HG03442 (cell line): ENCODE measurements at regions not wholly inside any gene's neighbourhood (a gene's known extent, or its start where the extent isn't known, plus 50 kb on each side); places are given as distances from the start of the nearest gene placed in this dataset.

Experiments used
- ATAC-seq: cut with Tn5 transposase; IDR thresholded peaks from one replicate; pipeline ENCODE4 v1.9.1; 2021; ENCODE audit warnings: mild to moderate bottlenecking, moderate library complexity; ENCODE audit not compliant: unreplicated experiment

- no peak for ATAC-seq
Measured at GRCh38 chr4:189062047-189062820, 878.4 kb upstream of the FRG1 start.

DNA sequence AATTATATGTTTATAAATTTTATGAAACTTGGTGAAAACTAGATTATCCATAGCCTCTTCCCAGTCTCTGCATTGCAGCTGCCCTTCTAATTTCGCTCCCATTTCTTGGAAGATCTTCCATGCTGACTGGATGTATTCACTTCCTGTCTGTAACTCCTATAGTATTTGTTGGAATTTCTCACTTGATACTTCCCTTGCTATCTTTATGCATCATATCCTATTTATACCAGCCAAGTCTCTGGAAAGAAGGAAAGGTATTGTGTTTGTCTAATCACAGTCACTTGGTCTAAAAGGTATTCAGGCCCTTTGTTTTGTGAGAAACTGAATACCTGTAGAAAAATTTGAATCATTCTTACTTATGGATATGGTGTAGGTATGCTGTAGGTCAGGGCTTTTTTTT lies 870.9 kb upstream of the FRG1 start:
- ATAC-seq = no peak

GRCh38 chr4:189071241-189071640 lies 869.4 kb upstream of the FRG1 start:
- ATAC-seq = no peak

GRCh38 chr4:189073739-189074138 lies 866.9 kb upstream of the FRG1 start:
- ATAC-seq = no peak

DNA sequence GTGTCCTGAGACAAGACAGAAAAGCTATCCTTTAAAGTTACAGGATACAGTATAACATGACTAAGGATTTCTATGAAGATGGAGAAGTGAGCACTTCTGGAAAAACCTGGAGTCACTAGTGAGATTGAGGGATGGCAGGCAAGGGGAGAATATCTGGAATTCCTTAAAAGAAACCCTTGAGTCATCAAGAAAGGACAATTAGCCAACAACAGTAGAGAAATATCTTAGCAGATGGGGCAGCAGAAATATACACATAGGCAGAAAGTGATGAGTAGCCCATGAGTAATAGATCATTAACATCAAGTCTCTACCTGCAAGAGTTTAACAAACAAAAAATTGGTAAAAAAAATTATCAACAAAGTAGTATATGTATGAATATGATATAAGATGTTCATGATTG lies 858.8 kb upstream of the FRG1 start:
- ATAC-seq = no peak

DNA sequence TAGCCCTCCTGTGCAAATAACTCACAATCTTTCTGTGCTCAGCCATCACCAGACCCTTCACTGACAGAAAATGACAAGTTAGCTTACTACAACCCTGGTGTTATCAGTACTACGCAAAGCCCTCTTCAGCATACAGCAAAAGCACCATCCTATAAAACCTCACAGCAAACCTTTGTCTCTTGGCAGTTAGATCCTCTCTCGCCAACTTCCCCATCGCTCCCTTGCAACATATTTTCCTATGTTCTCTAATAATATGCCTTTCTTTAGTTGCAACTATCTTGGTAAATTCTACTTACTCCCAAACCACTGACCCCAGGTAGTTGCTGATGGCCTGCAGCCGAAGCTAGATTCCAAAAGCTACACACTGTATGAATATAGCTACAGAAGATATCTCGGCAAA lies 856.9 kb upstream of the FRG1 start:
- no peak for ATAC-seq

DNA sequence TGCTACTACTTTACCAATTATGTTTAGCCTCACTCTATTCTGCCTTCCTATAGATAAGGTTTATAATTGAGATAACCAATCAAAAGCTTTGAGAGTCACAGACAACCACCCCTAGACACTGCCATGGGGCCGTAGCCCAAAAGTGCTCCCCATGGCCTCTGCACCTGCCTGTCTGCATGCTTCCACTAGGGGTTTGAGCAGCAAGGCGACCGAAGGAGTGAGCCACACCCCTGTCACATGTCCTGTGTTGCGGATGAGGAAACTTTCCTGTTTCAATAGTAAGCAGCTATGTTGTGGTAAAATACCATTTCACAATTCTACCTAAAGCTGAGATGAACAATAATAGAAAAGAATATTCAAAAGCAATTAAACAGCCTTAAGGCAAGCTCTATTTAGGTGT lies 856.0 kb upstream of the FRG1 start:
- ATAC-seq = no peak

GRCh38 chr4:189087971-189088370 lies 852.7 kb upstream of the FRG1 start:
- no peak for ATAC-seq

DNA sequence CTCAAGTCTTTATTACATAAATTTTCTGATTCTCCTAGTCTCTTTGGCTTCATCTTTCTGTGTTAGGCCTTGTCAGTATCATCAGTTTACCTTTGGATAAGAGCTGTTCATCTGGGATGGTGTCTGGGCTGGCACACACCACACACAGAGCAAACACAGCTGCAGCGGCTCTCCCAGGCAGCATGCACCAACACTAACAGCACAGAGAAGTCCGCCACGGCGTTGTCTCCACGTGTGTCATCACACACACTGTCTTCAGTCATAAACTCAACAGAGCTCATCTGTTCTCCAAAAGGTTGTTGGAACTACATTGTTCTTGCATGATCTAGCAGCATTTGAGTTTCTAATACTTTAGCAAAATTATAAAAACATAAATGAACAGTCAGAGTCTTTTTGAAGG lies 851.9 kb upstream of the FRG1 start:
- no peak for ATAC-seq

GRCh38 chr4:189090174-189090814 lies 850.4 kb upstream of the FRG1 start:
- ATAC-seq = no peak

DNA sequence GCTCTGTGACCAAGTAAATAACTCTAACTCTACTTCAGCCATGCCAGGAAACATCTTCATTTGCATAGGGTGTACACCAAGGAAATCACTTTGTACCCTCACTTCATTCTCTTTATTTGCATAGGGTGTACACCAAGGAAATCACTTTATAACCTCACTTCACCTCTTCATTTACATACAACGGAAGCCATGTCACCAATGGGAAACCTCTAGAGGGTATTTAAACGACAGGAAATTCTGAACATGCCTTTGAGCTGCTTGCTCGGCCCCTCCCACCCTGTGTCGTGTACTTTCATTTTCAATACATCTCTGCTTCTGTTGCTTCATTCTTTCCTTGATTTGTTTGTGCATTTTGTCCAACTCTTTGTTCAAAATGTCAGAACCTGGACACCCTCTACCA lies 848.1 kb upstream of the FRG1 start:
- ATAC-seq = no peak

DNA sequence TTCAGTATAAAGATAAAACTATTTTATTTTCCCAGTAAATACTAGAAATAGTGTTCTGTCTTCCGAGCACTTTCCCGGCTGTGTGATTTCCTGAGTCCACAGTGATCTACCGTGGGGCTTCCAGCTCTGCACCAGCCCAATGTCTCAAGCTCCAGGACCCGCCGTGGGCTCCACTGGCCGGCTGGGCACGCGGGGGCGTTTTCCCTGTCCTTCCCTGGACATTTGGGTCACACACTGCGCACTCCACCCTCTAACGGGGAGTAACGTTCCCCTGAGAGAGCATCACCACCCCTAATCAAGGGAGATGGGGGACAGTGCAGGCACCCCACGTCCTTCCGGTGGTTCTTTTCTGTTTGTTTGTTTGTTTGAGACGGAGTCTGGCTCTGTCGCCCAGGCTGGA lies 844.6 kb upstream of the FRG1 start:
- no peak for ATAC-seq

- ATAC-seq = no peak
Measured at GRCh38 chr4:189096717-189097116, 844.0 kb upstream of the FRG1 start.

GRCh38 chr4:189098932-189099696 lies 841.6 kb upstream of the FRG1 start:
- no peak for ATAC-seq

DNA sequence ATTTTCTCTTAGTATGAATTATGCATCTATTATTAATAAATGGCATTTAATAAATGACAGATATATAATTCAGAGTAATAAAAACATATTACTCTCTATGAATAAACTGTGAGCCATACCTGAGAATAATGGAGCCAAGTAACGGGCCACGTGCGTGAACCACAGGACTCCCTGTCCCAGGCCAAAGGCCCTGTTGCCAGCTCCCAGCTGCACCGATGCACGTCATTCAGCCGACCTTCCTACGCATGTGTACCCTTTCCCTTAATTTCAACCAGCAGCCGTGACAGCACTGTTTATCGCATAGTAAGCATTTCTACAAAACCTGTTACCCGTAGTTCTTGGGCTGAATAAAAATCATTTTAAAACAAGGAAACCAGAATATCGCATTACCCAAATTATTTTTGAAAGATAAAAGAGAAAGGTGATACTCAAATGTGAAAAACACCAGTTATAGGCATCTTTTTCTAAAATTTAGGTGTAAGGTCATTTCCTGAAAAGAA lies 827.2 kb upstream of the FRG1 start:
- ATAC-seq = no peak

GRCh38 chr4:189117426-189117825 lies 823.2 kb upstream of the FRG1 start:
- ATAC-seq = no peak

GRCh38 chr4:189121336-189121735 lies 819.3 kb upstream of the FRG1 start:
- ATAC-seq = no peak

DNA sequence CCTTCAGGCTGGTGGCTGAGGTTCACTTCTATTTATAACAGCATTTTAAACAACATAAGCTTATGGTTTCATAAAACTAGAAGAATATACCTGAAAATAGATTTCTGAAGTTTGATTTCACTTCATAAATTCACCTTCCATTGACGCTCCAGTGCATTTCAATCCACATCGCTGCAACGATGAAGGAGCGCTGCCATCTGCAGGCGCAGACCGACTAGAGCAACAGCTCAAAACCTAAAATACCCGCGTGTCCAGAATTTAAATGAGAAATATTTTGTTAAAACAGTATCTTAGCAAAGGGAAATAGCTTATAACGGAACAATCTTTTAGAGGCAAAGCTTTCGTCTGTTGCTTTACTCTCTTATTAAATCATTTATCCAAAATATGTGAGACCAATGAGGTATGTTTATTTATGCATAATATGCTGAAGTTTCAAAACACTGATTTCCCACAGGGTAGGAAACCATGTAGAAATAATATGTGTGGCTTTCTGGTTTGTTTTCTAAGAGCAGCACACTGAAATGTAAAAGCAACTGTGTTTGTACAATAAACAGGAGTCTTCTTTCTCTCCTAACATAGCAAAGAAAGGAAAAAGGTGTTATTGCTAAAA lies 816.4 kb upstream of the FRG1 start:
- no peak for ATAC-seq

GRCh38 chr4:189124791-189125190 lies 815.9 kb upstream of the FRG1 start:
- no peak for ATAC-seq

DNA sequence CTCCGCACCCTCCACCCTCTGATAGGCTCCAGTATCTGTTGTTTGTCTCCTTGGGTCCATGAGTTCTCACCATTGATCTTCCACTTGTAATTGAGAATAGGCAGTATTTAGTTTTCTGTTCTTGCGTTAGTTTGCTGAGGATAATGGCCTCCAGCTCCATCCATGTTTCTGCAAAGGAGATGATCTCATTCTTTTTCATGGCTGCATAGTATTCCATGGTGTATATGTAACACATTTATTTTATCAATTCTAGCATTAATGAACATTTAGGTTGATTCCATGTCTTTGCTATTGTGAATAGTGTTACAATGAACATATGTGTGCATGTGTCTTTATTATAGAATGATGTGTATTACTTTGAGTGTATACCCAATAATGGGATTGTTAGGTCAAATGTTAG lies 814.6 kb upstream of the FRG1 start:
- no peak for ATAC-seq

GRCh38 chr4:189128341-189128740 lies 812.3 kb upstream of the FRG1 start:
- ATAC-seq = no peak
